IPS-18a (cell line): ENCODE measurements at regions not wholly inside any gene's neighbourhood (a gene's known extent, or its start where the extent isn't known, plus 50 kb on each side); places are given as distances from the start of the nearest gene placed in this dataset.
"Not testable (repeated sequence)": the region's sequence is repeated elsewhere in the genome, so short reads cannot be mapped to it uniquely, and the experiment has no call there.

Experiments
- H3K27ac ChIP-seq: one replicate; pipeline ENCODE4 v1.5.1; 2013; ENCODE audit warnings: low read length
- H3K27me3 ChIP-seq: one replicate; pipeline ENCODE4 v1.6.1; 2013; ENCODE audit warnings: mild to moderate bottlenecking, low read length; ENCODE audit not compliant: control insufficient read depth, insufficient read depth
- H3K36me3 ChIP-seq: one replicate; pipeline ENCODE4 v1.6.1; 2013; ENCODE audit warnings: low read depth, low read length; ENCODE audit not compliant: control insufficient read depth
- H3K4me1 ChIP-seq: one replicate; pipeline ENCODE4 v1.6.1; 2013; ENCODE audit warnings: low read depth, low read length; ENCODE audit not compliant: control insufficient read depth
- H3K4me3 ChIP-seq: one replicate; pipeline ENCODE4 v1.5.1; 2013; ENCODE audit warnings: low read length
- H3K9ac ChIP-seq: one replicate; pipeline ENCODE4 v1.6.1; 2013; ENCODE audit warnings: mild to moderate bottlenecking, low read length, moderate library complexity
- H3K9me3 ChIP-seq: one replicate; pipeline ENCODE4 v1.6.1; 2013; ENCODE audit warnings: low read depth, low read length; ENCODE audit not compliant: control insufficient read depth

GRCh38 chrX:77076896-77077295 lies 370.3 kb upstream of the FGF16 start:
- no peak overlapping the region for H3K4me3 ChIP-seq
- no peak overlapping the region for H3K27ac ChIP-seq
- no peaks in the 10 kb centered on the region for H3K36me3 ChIP-seq
- no peaks in the 10 kb centered on the region for H3K4me1 ChIP-seq
- H3K9ac ChIP-seq = no peak overlapping the region
- peaks cover 28% of the 10 kb centered on the region for H3K9me3 ChIP-seq
- H3K27me3 ChIP-seq = no peaks in the 10 kb centered on the region

GRCh38 chrX:77081237-77081636 lies 366.0 kb upstream of the FGF16 start:
- not testable (repeated sequence) for H3K4me1 ChIP-seq, H3K36me3 ChIP-seq, H3K4me3 ChIP-seq, H3K9ac ChIP-seq, H3K27ac ChIP-seq, H3K27me3 ChIP-seq
- peaks cover 42% of the 10 kb centered on the region for H3K9me3 ChIP-seq

- no peaks in the 10 kb centered on the region for H3K4me1 ChIP-seq
- H3K9ac ChIP-seq = no peak overlapping the region
- peaks cover 43% of the 10 kb centered on the region for H3K9me3 ChIP-seq
- no peak overlapping the region for H3K27ac ChIP-seq
- no peaks in the 10 kb centered on the region for H3K27me3 ChIP-seq
- no peak overlapping the region for H3K4me3 ChIP-seq
- no peaks in the 10 kb centered on the region for H3K36me3 ChIP-seq
Observed at GRCh38 chrX:77085372-77085771, 361.8 kb upstream of the FGF16 start.

- no peaks in the 10 kb centered on the region for H3K27me3 ChIP-seq
- no peak overlapping the region for H3K9ac ChIP-seq
- H3K9me3 ChIP-seq = peaks cover 31% of the 10 kb centered on the region
- H3K36me3 ChIP-seq = no peaks in the 10 kb centered on the region
- no peaks in the 10 kb centered on the region for H3K4me1 ChIP-seq
- H3K4me3 ChIP-seq = no peak overlapping the region
- no peak overlapping the region for H3K27ac ChIP-seq
Observed at GRCh38 chrX:77087529-77088169, 359.5 kb upstream of the FGF16 start.

GRCh38 chrX:77088233-77088632 lies 359.0 kb upstream of the FGF16 start:
- no peaks in the 10 kb centered on the region for H3K4me1 ChIP-seq
- no peak overlapping the region for H3K27ac ChIP-seq
- no peaks in the 10 kb centered on the region for H3K36me3 ChIP-seq
- no peak overlapping the region for H3K9ac ChIP-seq
- no peak overlapping the region for H3K4me3 ChIP-seq
- no peaks in the 10 kb centered on the region for H3K27me3 ChIP-seq
- peaks cover 28% of the 10 kb centered on the region for H3K9me3 ChIP-seq

- H3K36me3 ChIP-seq = no peaks in the 10 kb centered on the region
- H3K4me3 ChIP-seq = no peak overlapping the region
- H3K4me1 ChIP-seq = no peaks in the 10 kb centered on the region
- no peak overlapping the region for H3K9ac ChIP-seq
- no peak overlapping the region for H3K27ac ChIP-seq
- no peaks in the 10 kb centered on the region for H3K27me3 ChIP-seq
- H3K9me3 ChIP-seq = peaks cover 20% of the 10 kb centered on the region
Observed at GRCh38 chrX:77114501-77114900, 332.7 kb upstream of the FGF16 start.

- H3K27ac ChIP-seq = no peak overlapping the region
- H3K36me3 ChIP-seq = no peaks in the 10 kb centered on the region
- H3K4me1 ChIP-seq = no peaks in the 10 kb centered on the region
- H3K4me3 ChIP-seq = no peak overlapping the region
- peaks cover 16% of the 10 kb centered on the region for H3K9me3 ChIP-seq
- no peaks in the 10 kb centered on the region for H3K27me3 ChIP-seq
- H3K9ac ChIP-seq = no peak overlapping the region
Observed at GRCh38 chrX:77118686-77119085, 328.5 kb upstream of the FGF16 start.

- Histone ChIP-seq H3K4me1 (no peaks in the 10 kb centered on the region), H3K27ac (no peak overlapping the region)
Observed at GRCh38 chrX:77119706-77120105, 327.5 kb upstream of the FGF16 start.

GRCh38 chrX:77123917-77124316 lies 323.3 kb upstream of the FGF16 start:
- not testable (repeated sequence) for H3K36me3 ChIP-seq, H3K9ac ChIP-seq, H3K4me3 ChIP-seq, H3K27ac ChIP-seq, H3K4me1 ChIP-seq, H3K27me3 ChIP-seq
- peaks cover 14% of the 10 kb centered on the region for H3K9me3 ChIP-seq

More at GRCh38 chrX:77119706-77120105, 327.5 kb upstream of the FGF16 start:
- no peaks in the 10 kb centered on the region for H3K36me3 ChIP-seq
- no peak overlapping the region for H3K9ac ChIP-seq
- peaks cover 16% of the 10 kb centered on the region for H3K9me3 ChIP-seq
- H3K27me3 ChIP-seq = no peaks in the 10 kb centered on the region
- no peak overlapping the region for H3K4me3 ChIP-seq

- not testable (repeated sequence) for H3K4me1 ChIP-seq, H3K36me3 ChIP-seq, H3K27me3 ChIP-seq, H3K4me3 ChIP-seq, H3K9ac ChIP-seq, H3K27ac ChIP-seq
- peaks cover 13% of the 10 kb centered on the region for H3K9me3 ChIP-seq
Observed at GRCh38 chrX:77127571-77127970, 319.6 kb upstream of the FGF16 start.

GRCh38 chrX:77143907-77144306 lies 303.3 kb upstream of the FGF16 start:
- H3K27ac ChIP-seq = no peak overlapping the region
- no peaks in the 10 kb centered on the region for H3K4me1 ChIP-seq
- no peak overlapping the region for H3K4me3 ChIP-seq
- H3K9me3 ChIP-seq = peaks cover 27% of the 10 kb centered on the region
- no peaks in the 10 kb centered on the region for H3K27me3 ChIP-seq
- H3K9ac ChIP-seq = no peak overlapping the region
- no peaks in the 10 kb centered on the region for H3K36me3 ChIP-seq

GRCh38 chrX:77160301-77160700 lies 286.9 kb upstream of the FGF16 start:
- Histone ChIP-seq H3K36me3 (no peaks in the 10 kb centered on the region), H3K27ac (no peak overlapping the region), H3K9ac (no peak overlapping the region), H3K9me3 (peaks cover 26% of the 10 kb centered on the region), H3K27me3 (no peaks in the 10 kb centered on the region), H3K4me1 (no peaks in the 10 kb centered on the region), H3K4me3 (no peak overlapping the region)
